SK-N-SH treated with all-trans-retinoic acid at 6 μM for 48 hours (cell line): ENCODE measurements at regions not wholly inside any gene's neighbourhood (a gene's known extent, or its start where the extent isn't known, plus 50 kb on each side); places are given as distances from the start of the nearest gene placed in this dataset.

Experiments used
- ARNTL ChIP-seq: fragments of 450-650 bp; formaldehyde crosslinking; IDR thresholded peaks from 2 replicates; pipeline ENCODE4 v1.5.0; 2020; ENCODE audit warnings: low read depth, mild to moderate bottlenecking, moderate library complexity, borderline replicate concordance
- ESRRG ChIP-seq: fragments of 250-450 bp; sonication (Bioruptor Pico); IDR thresholded peaks from 2 replicates; pipeline ENCODE4 v1.6.1; 2021; ENCODE audit warnings: mild to moderate bottlenecking
- ZFP3 ChIP-seq: fragments of 250-450 bp; sonication (Bioruptor Pico); IDR thresholded peaks from 2 replicates; pipeline ENCODE4 v1.5.0; 2020; ENCODE audit warnings: mild to moderate bottlenecking, moderate library complexity
- ZFP30 ChIP-seq: fragments of 450-650 bp; formaldehyde crosslinking; IDR thresholded peaks from 2 replicates; pipeline ENCODE4 v1.5.0; 2022; ENCODE audit warnings: mild to moderate bottlenecking, moderate library complexity

- TF ChIP-seq ARNTL (CRISPR knock-in tag) (no peak), ESRRG (no peak), ZFP3 (CRISPR knock-in tag) (no peak), ZFP30 (no peak)
Measured at GRCh38 chr17:20930081-20930760, 112.6 kb downstream of the USP22 start.
